A673 (cell line): ENCODE measurements at regions not wholly inside any gene's neighbourhood (a gene's known extent, or its start where the extent isn't known, plus 50 kb on each side); places are given as distances from the start of the nearest gene placed in this dataset.

Experiments used
- EZH2 ChIP-seq: fragments of 200-600 bp; sonication (generic); IDR thresholded peaks from 2 replicates; pipeline ENCODE4 v1.6.1; 2017; ENCODE audit warnings: borderline replicate concordance, low read depth, mild to moderate bottlenecking, mixed read lengths, antibody characterized with exemption, low read length; ENCODE audit not compliant: poor library complexity, severe bottlenecking
- TF ChIP-seq, protein P1 (sequence below): fragments of 300-800, 200-600 bp; sonication (generic); conservative IDR thresholded peaks from 2 replicates; pipeline ENCODE4 v1.5.1; 2017; ENCODE audit warnings: low read depth, mild to moderate bottlenecking, antibody characterized with exemption, low read length, moderate library complexity, mixed read lengths

DNA sequence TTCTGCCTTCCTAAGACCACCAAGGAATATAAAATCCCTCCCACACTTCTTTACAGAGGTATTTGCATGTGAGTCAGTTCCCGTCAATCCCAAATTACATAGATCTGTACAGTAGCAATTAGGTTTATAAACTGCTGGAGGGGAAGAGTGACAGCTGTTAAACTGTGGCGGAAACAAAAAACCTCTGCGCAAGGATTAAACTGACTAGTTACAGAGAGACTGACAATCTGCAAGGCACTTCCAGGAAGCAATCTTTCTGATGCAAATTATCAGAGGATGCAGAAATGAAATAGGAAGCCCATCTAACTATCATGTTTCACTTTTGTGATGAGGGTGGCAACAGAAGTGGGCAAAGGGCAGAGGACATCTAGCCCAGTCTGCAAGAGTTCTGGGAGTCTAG, 150.4 kb downstream of the RTP4 start:
- TF ChIP-seq, protein P1, sequence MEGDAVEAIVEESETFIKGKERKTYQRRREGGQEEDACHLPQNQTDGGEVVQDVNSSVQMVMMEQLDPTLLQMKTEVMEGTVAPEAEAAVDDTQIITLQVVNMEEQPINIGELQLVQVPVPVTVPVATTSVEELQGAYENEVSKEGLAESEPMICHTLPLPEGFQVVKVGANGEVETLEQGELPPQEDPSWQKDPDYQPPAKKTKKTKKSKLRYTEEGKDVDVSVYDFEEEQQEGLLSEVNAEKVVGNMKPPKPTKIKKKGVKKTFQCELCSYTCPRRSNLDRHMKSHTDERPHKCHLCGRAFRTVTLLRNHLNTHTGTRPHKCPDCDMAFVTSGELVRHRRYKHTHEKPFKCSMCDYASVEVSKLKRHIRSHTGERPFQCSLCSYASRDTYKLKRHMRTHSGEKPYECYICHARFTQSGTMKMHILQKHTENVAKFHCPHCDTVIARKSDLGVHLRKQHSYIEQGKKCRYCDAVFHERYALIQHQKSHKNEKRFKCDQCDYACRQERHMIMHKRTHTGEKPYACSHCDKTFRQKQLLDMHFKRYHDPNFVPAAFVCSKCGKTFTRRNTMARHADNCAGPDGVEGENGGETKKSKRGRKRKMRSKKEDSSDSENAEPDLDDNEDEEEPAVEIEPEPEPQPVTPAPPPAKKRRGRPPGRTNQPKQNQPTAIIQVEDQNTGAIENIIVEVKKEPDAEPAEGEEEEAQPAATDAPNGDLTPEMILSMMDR, result no peak
- no peak for TF ChIP-seq EZH2
